SK-N-SH treated with all-trans-retinoic acid at 6 μM for 48 hours (cell line): ENCODE measurements at regions not wholly inside any gene's neighbourhood (a gene's known extent, or its start where the extent isn't known, plus 50 kb on each side); places are given as distances from the start of the nearest gene placed in this dataset.

Experiments
- ATAC-seq: fragments of 200-7000 bp; cut with Tn5 transposase; 3 replicates; pipeline ENCODE4 v1.9.1; 2020; ENCODE audit warnings: mild to moderate bottlenecking, moderate library complexity
- ARNTL ChIP-seq: fragments of 450-650 bp; formaldehyde crosslinking; IDR thresholded peaks from 2 replicates; pipeline ENCODE4 v1.5.0; 2020; ENCODE audit warnings: low read depth, mild to moderate bottlenecking, moderate library complexity, borderline replicate concordance
- BACH2 ChIP-seq: fragments of 250-450 bp; sonication (Bioruptor Pico); IDR thresholded peaks from 2 replicates; pipeline ENCODE4 v1.9.0; 2021; ENCODE audit warnings: mild to moderate bottlenecking, borderline replicate concordance
- CSDC2 ChIP-seq: fragments of 250-450 bp; sonication (Bioruptor Pico); IDR thresholded peaks from 2 replicates; pipeline ENCODE4 v1.5.0; 2020; ENCODE audit warnings: mild to moderate bottlenecking, moderate library complexity
- ESRRG ChIP-seq: fragments of 250-450 bp; sonication (Bioruptor Pico); IDR thresholded peaks from 2 replicates; pipeline ENCODE4 v1.6.1; 2021; ENCODE audit warnings: mild to moderate bottlenecking
- GLIS3 ChIP-seq: fragments of 250-450 bp; sonication (Bioruptor Pico); IDR thresholded peaks from 2 replicates; pipeline ENCODE4 v1.5.0; 2020; ENCODE audit warnings: mild to moderate bottlenecking, moderate library complexity
- ISL1 ChIP-seq: fragments of 250-450 bp; sonication (Bioruptor Pico); IDR thresholded peaks from 2 replicates; pipeline ENCODE4 v2.1.2; 2022; ENCODE audit warnings: mild to moderate bottlenecking, moderate library complexity
- OSR1 ChIP-seq: fragments of 250-450 bp; sonication (Bioruptor Pico); IDR thresholded peaks from 2 replicates; pipeline ENCODE4 v1.8.0; 2022; ENCODE audit warnings: moderate library complexity, mild to moderate bottlenecking, inconsistent platforms
- PPARA ChIP-seq: fragments of 250-450 bp; sonication (Bioruptor Pico); IDR thresholded peaks from 2 replicates; pipeline ENCODE4 v1.5.0; 2020; ENCODE audit warnings: mild to moderate bottlenecking, borderline replicate concordance
- RARB ChIP-seq: fragments of 250-450 bp; sonication (Bioruptor Pico); IDR thresholded peaks from 2 replicates; pipeline ENCODE4 v1.8.0; 2021; ENCODE audit warnings: mild to moderate bottlenecking, moderate library complexity
- SNAI2 ChIP-seq: fragments of 250-450 bp; sonication (Bioruptor Pico); IDR thresholded peaks from 2 replicates; pipeline ENCODE4 v1.5.0; 2020; ENCODE audit warnings: mild to moderate bottlenecking, moderate library complexity
- TCF4 ChIP-seq: fragments of 250-450 bp; sonication (Bioruptor Pico); IDR thresholded peaks from 2 replicates; pipeline ENCODE4 v1.8.0; 2021; ENCODE audit warnings: mild to moderate bottlenecking, moderate library complexity, borderline replicate concordance
- TOX ChIP-seq: fragments of 250-450 bp; sonication (Bioruptor Pico); IDR thresholded peaks from 2 replicates; pipeline ENCODE4 v1.8.0; 2021; ENCODE audit warnings: mild to moderate bottlenecking, moderate library complexity, borderline replicate concordance
- TSHZ2 ChIP-seq: fragments of 250-450 bp; sonication (Bioruptor Pico); IDR thresholded peaks from 2 replicates; pipeline ENCODE4 v1.5.0; 2020; ENCODE audit warnings: mild to moderate bottlenecking, moderate library complexity
- ZC3H10 ChIP-seq: fragments of 250-450 bp; sonication (Bioruptor Pico); IDR thresholded peaks from 2 replicates; pipeline ENCODE4 v1.5.1; 2021; ENCODE audit warnings: mild to moderate bottlenecking, moderate library complexity
- ZFP3 ChIP-seq: fragments of 250-450 bp; sonication (Bioruptor Pico); IDR thresholded peaks from 2 replicates; pipeline ENCODE4 v1.5.0; 2020; ENCODE audit warnings: mild to moderate bottlenecking, moderate library complexity
- ZNF565 ChIP-seq: fragments of 450-650 bp; formaldehyde crosslinking; conservative IDR thresholded peaks from 2 replicates; pipeline ENCODE4 v1.5.0; 2020; ENCODE audit warnings: low read depth, mild to moderate bottlenecking, moderate library complexity
- TF ChIP-seq, protein P1 (sequence below): fragments of 250-450 bp; sonication (Bioruptor Pico); IDR thresholded peaks from 2 replicates; pipeline ENCODE4 v1.5.1; 2020; ENCODE audit warnings: low read depth, mild to moderate bottlenecking, moderate library complexity
- TF ChIP-seq, protein P2 (sequence below): fragments of 250-450 bp; sonication (Bioruptor Pico); IDR thresholded peaks from 2 replicates; pipeline ENCODE4 v1.5.1; 2021; ENCODE audit warnings: mild to moderate bottlenecking, moderate library complexity
- TF ChIP-seq, protein P3 (sequence below): fragments of 250-450 bp; sonication (Bioruptor Pico); IDR thresholded peaks from 2 replicates; pipeline ENCODE4 v1.8.0; 2021; ENCODE audit warnings: low read depth, mild to moderate bottlenecking, moderate library complexity, borderline replicate concordance

- no peak for ATAC-seq
- TF ChIP-seq, protein P1, sequence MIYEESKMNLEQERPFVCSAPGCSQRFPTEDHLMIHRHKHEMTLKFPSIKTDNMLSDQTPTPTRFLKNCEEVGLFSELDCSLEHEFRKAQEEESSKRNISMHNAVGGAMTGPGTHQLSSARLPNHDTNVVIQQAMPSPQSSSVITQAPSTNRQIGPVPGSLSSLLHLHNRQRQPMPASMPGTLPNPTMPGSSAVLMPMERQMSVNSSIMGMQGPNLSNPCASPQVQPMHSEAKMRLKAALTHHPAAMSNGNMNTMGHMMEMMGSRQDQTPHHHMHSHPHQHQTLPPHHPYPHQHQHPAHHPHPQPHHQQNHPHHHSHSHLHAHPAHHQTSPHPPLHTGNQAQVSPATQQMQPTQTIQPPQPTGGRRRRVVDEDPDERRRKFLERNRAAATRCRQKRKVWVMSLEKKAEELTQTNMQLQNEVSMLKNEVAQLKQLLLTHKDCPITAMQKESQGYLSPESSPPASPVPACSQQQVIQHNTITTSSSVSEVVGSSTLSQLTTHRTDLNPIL (CRISPR knock-in tag) = no peak
- TF ChIP-seq, protein P2, sequence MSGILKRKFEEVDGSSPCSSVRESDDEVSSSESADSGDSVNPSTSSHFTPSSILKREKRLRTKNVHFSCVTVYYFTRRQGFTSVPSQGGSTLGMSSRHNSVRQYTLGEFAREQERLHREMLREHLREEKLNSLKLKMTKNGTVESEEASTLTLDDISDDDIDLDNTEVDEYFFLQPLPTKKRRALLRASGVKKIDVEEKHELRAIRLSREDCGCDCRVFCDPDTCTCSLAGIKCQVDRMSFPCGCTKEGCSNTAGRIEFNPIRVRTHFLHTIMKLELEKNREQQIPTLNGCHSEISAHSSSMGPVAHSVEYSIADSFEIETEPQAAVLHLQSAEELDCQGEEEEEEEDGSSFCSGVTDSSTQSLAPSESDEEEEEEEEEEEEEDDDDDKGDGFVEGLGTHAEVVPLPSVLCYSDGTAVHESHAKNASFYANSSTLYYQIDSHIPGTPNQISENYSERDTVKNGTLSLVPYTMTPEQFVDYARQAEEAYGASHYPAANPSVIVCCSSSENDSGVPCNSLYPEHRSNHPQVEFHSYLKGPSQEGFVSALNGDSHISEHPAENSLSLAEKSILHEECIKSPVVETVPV (CRISPR knock-in tag) = no peak
- TF ChIP-seq ARNTL (CRISPR knock-in tag) (no peak), SNAI2 (no peak), TCF4 (CRISPR knock-in tag) (no peak), OSR1 (no peak), ZNF565 (CRISPR knock-in tag) (no peak)
Measured at GRCh38 chr13:23947893-23948292, 50.6 kb upstream of the C1QTNF9B start.

- ATAC-seq = no peak
- TF ChIP-seq, protein P1 (CRISPR knock-in tag) = no peak
- TF ChIP-seq, protein P2 (CRISPR knock-in tag) = no peak
- no peak for TF ChIP-seq PPARA (CRISPR knock-in tag)
- no peak for TF ChIP-seq TCF4 (CRISPR knock-in tag)
- TF ChIP-seq TOX (CRISPR knock-in tag) = no peak
- TF ChIP-seq RARB (CRISPR knock-in tag) = no peak
- TF ChIP-seq ARNTL (CRISPR knock-in tag) = no peak
Measured at GRCh38 chr13:23949200-23949599, 51.9 kb upstream of the C1QTNF9B start.

DNA sequence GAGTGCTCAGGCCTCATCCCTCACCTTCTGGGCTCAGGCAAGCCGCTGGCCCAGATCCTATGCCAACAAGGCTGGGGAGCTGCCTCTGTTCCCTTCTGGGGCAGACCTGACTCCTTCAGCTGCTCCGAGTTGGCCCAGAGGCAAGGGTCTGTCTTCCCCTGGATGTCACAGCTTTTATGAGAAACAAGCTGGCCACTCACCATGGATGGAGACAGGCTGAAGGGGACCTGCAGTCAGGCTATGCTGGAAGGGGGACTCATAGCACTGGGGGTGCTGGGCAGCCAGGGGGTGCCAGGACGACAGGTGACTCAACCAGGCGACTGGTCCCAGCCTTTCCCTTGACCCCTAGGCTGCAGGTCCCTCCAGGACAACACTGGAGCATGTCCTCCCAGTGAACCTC lies 52.4 kb upstream of the C1QTNF9B start:
- no peak for TF ChIP-seq ZC3H10 (CRISPR knock-in tag)
- no peak for TF ChIP-seq BACH2 (CRISPR knock-in tag)
- TF ChIP-seq RARB (CRISPR knock-in tag) = no peak
- no peak for TF ChIP-seq ISL1
- TF ChIP-seq GLIS3 (CRISPR knock-in tag) = no peak
- TF ChIP-seq, protein P3, sequence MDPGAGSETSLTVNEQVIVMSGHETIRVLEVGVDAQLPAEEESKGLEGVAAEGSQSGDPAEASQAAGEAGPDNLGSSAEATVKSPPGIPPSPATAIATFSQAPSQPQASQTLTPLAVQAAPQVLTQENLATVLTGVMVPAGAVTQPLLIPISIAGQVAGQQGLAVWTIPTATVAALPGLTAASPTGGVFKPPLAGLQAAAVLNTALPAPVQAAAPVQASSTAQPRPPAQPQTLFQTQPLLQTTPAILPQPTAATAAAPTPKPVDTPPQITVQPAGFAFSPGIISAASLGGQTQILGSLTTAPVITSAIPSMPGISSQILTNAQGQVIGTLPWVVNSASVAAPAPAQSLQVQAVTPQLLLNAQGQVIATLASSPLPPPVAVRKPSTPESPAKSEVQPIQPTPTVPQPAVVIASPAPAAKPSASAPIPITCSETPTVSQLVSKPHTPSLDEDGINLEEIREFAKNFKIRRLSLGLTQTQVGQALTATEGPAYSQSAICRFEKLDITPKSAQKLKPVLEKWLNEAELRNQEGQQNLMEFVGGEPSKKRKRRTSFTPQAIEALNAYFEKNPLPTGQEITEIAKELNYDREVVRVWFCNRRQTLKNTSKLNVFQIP = no peak
- TF ChIP-seq, protein P1 (CRISPR knock-in tag) = no peak
- no peak for TF ChIP-seq TSHZ2 (CRISPR knock-in tag)
- no peak for TF ChIP-seq ZFP3 (CRISPR knock-in tag)
- no peak for TF ChIP-seq TCF4 (CRISPR knock-in tag)
- TF ChIP-seq CSDC2 (CRISPR knock-in tag) = no peak
- TF ChIP-seq TOX (CRISPR knock-in tag) = no peak
- no peak for TF ChIP-seq ESRRG (CRISPR knock-in tag)
- TF ChIP-seq OSR1 = no peak
- TF ChIP-seq, protein P2 (CRISPR knock-in tag) = no peak
- no peak for TF ChIP-seq ARNTL (CRISPR knock-in tag)
- TF ChIP-seq SNAI2 = no peak
- ATAC-seq = no peak
